ENCODE measurements at regions not wholly inside any gene's neighbourhood (a gene's known extent, or its start where the extent isn't known, plus 50 kb on each side); places are given as distances from the start of the nearest gene placed in this dataset.

GRCh38 chr13:78420814-78421213 lies 182.5 kb downstream of the POU4F1 start:
- intact Hi-C loops (cut with micrococcal nuclease), result no loop called here
- H3F3A ChIP-seq (ENCODE audit: low read length, unreplicated experiment), result no peaks in the 10 kb centered on the region
- no peaks in the 10 kb centered on the region for H3K9me3 ChIP-seq (ENCODE audit: low read length)
- no peaks in the 10 kb centered on the region for H3K27me3 ChIP-seq (ENCODE audit: low read length)
- no peaks in the 10 kb centered on the region for H3K36me3 ChIP-seq (ENCODE audit: low read depth, low read length)
- no peaks in the 10 kb centered on the region for H3K4me1 ChIP-seq (ENCODE audit: insufficient read depth, low read length)
- no TSS peak for BruUV-seq (replicated peaks)
- POLR2A ChIA-PET (ENCODE audit: unreplicated experiment), result no interaction called here
- H3K4me2 ChIP-seq (ENCODE audit: low read length), result no peak overlapping the region
- H3K9ac ChIP-seq (ENCODE audit: low read length), result no peak overlapping the region
- no peaks in the 10 kb centered on the region for H3K9me2 ChIP-seq (replicated peaks; ENCODE audit: low read length)
- CTCF ChIA-PET, result no interaction called here
- no peak for TF ChIP-seq EZH2phosphoT487 (IDR thresholded peaks at IDR 0.05; ENCODE audit: borderline replicate concordance, low read length)
- no peak for TF ChIP-seq EZH2 (IDR thresholded peaks at IDR 0.05; ENCODE audit: low read length, unreplicated experiment)
- TF ChIP-seq CTCF (conservative IDR thresholded peaks at IDR 0.05; ENCODE audit: low read depth, low read length), result no peak
- no peaks in the 10 kb centered on the region for H4K20me1 ChIP-seq (ENCODE audit: low read length)
- no peak overlapping the region for H2AFZ ChIP-seq (ENCODE audit: low read length)
- H3K27ac ChIP-seq (ENCODE audit: low read length), result no peak overlapping the region
- H3K79me2 ChIP-seq (ENCODE audit: low read length), result no peaks in the 10 kb centered on the region
- no peak overlapping the region for H3K4me3 ChIP-seq (ENCODE audit: low read length)
- no peak for ATAC-seq
- no peak for DNase-seq

GRCh38 chr13:78413887-78414553 lies 189.3 kb downstream of the POU4F1 start:
- Histone ChIP-seq H3K9me2 (replicated peaks; ENCODE audit: low read length) (no peaks in the 10 kb centered on the region), H3F3A (ENCODE audit: low read length, unreplicated experiment) (no peaks in the 10 kb centered on the region), H2AFZ (ENCODE audit: low read length) (no peak overlapping the region), H4K20me1 (ENCODE audit: low read length) (no peaks in the 10 kb centered on the region), H3K4me3 (ENCODE audit: low read length) (no peak overlapping the region), H3K36me3 (ENCODE audit: low read depth, low read length) (no peaks in the 10 kb centered on the region), H3K79me2 (ENCODE audit: low read length) (no peaks in the 10 kb centered on the region), H3K27me3 (ENCODE audit: low read length) (no peaks in the 10 kb centered on the region), H3K4me1 (ENCODE audit: insufficient read depth, low read length) (no peaks in the 10 kb centered on the region), H3K27ac (ENCODE audit: low read length) (no peak overlapping the region), H3K9me3 (ENCODE audit: low read length) (no peaks in the 10 kb centered on the region), H3K9ac (ENCODE audit: low read length) (no peak overlapping the region), H3K4me2 (ENCODE audit: low read length) (no peak overlapping the region)
- no TSS peak for BruUV-seq (replicated peaks)
- no peak for ATAC-seq
- ChIA-PET CTCF (no interaction called here), POLR2A (ENCODE audit: unreplicated experiment) (no interaction called here)
- intact Hi-C loops (cut with micrococcal nuclease), result no loop called here
- no peak for DNase-seq
- TF ChIP-seq EZH2phosphoT487 (IDR thresholded peaks at IDR 0.05; ENCODE audit: borderline replicate concordance, low read length) (no peak), CTCF (conservative IDR thresholded peaks at IDR 0.05; ENCODE audit: low read depth, low read length) (no peak), EZH2 (IDR thresholded peaks at IDR 0.05; ENCODE audit: low read length, unreplicated experiment) (no peak)

GRCh38 chr13:78410847-78411246 lies 192.5 kb downstream of the POU4F1 start:
- intact Hi-C loops (cut with micrococcal nuclease), result no loop called here
- no peaks in the 10 kb centered on the region for H3K4me1 ChIP-seq (ENCODE audit: insufficient read depth, low read length)
- TF ChIP-seq EZH2phosphoT487 (IDR thresholded peaks at IDR 0.05; ENCODE audit: borderline replicate concordance, low read length), result no peak
- TF ChIP-seq CTCF (conservative IDR thresholded peaks at IDR 0.05; ENCODE audit: low read depth, low read length), result no peak
- TF ChIP-seq EZH2 (IDR thresholded peaks at IDR 0.05; ENCODE audit: low read length, unreplicated experiment), result no peak
- no peak overlapping the region for H3K27ac ChIP-seq (ENCODE audit: low read length)
- no peaks in the 10 kb centered on the region for H4K20me1 ChIP-seq (ENCODE audit: low read length)
- H3K9ac ChIP-seq (ENCODE audit: low read length), result no peak overlapping the region
- H3F3A ChIP-seq (ENCODE audit: low read length, unreplicated experiment), result no peaks in the 10 kb centered on the region
- H3K4me3 ChIP-seq (ENCODE audit: low read length), result no peak overlapping the region
- no peaks in the 10 kb centered on the region; the same call in none of the 2 replicates for H3K27me3 ChIP-seq (ENCODE audit: low read length)
- DNase-seq (no peak), ATAC-seq (no peak)
- no peak overlapping the region for H3K4me2 ChIP-seq (ENCODE audit: low read length)
- H3K36me3 ChIP-seq (ENCODE audit: low read depth, low read length), result no peaks in the 10 kb centered on the region
- no TSS peak for BruUV-seq (replicated peaks)
- no peaks in the 10 kb centered on the region for H3K79me2 ChIP-seq (ENCODE audit: low read length)
- H3K9me2 ChIP-seq (replicated peaks; ENCODE audit: low read length), result no peaks in the 10 kb centered on the region
- POLR2A ChIA-PET (ENCODE audit: unreplicated experiment), result no interaction called here
- no peak overlapping the region for H2AFZ ChIP-seq (ENCODE audit: low read length)
- H3K9me3 ChIP-seq (ENCODE audit: low read length), result no peaks in the 10 kb centered on the region
- CTCF ChIA-PET, result no interaction called here
